OCI-LY1 (cell line): ENCODE measurements at regions not wholly inside any gene's neighbourhood (a gene's known extent, or its start where the extent isn't known, plus 50 kb on each side); places are given as distances from the start of the nearest gene placed in this dataset.

ENCODE experiments used
- CTCF ChIP-seq: fragments of 200-600 bp; sonication (generic), shearing (Covaris generic); IDR thresholded peaks from 2 replicates; pipeline ENCODE4 v1.5.1; 2017; ENCODE audit warnings: mild to moderate bottlenecking, antibody characterized with exemption, low read length, moderate library complexity, mixed read lengths
- EZH2 ChIP-seq: fragments of 200-600 bp; sonication (generic), shearing (Covaris generic); IDR thresholded peaks from 2 replicates; pipeline ENCODE4 v1.8.0; 2017; ENCODE audit warnings: borderline replicate concordance, mixed run types, mild to moderate bottlenecking, antibody characterized with exemption, low read length, moderate library complexity, mixed read lengths

GRCh38 chr2:236916651-236917050 lies 169.0 kb upstream of the COPS8 start:
- no peak for TF ChIP-seq CTCF
- no peak for TF ChIP-seq EZH2
